Endothelial cell (in vitro differentiated cells): ENCODE measurements at regions not wholly inside any gene's neighbourhood (a gene's known extent, or its start where the extent isn't known, plus 50 kb on each side); places are given as distances from the start of the nearest gene placed in this dataset.

Experiments used
- DNase-seq: peaks from one replicate; pipeline ENCODE4 v3.0.0; 2021; ENCODE audit warnings: low spot score
- H3K27ac Mint-ChIP-seq: one replicate; pipeline ENCODE4 v1.8.0; 2021; ENCODE audit warnings: mixed read lengths, inconsistent platforms; ENCODE audit not compliant: unreplicated experiment
- H3K27me3 Mint-ChIP-seq: one replicate; pipeline ENCODE4 v1.8.0; 2021; ENCODE audit warnings: mild to moderate bottlenecking, moderate library complexity, mixed read lengths, inconsistent platforms; ENCODE audit not compliant: unreplicated experiment
- H3K36me3 Mint-ChIP-seq: one replicate; pipeline ENCODE4 v1.8.0; 2021; ENCODE audit warnings: mild to moderate bottlenecking, low read depth, mixed read lengths, inconsistent platforms; ENCODE audit not compliant: unreplicated experiment
- H3K4me1 Mint-ChIP-seq: one replicate; pipeline ENCODE4 v1.8.0; 2021; ENCODE audit warnings: mild to moderate bottlenecking, mixed read lengths, inconsistent platforms; ENCODE audit not compliant: unreplicated experiment
- H3K4me3 Mint-ChIP-seq: one replicate; pipeline ENCODE4 v1.8.0; 2021; ENCODE audit warnings: mild to moderate bottlenecking, mixed read lengths, inconsistent platforms; ENCODE audit not compliant: unreplicated experiment
- H3K9me3 Mint-ChIP-seq: one replicate; pipeline ENCODE4 v1.8.0; 2021; ENCODE audit warnings: mixed read lengths, inconsistent platforms; ENCODE audit not compliant: unreplicated experiment
- TF ChIP-seq, protein P1 (sequence below): fragments of 200-600 bp; sonication (generic); IDR thresholded peaks from one replicate; pipeline ENCODE4 v1.5.0; 2021; ENCODE audit warnings: antibody characterized with exemption; ENCODE audit not compliant: unreplicated experiment

DNA sequence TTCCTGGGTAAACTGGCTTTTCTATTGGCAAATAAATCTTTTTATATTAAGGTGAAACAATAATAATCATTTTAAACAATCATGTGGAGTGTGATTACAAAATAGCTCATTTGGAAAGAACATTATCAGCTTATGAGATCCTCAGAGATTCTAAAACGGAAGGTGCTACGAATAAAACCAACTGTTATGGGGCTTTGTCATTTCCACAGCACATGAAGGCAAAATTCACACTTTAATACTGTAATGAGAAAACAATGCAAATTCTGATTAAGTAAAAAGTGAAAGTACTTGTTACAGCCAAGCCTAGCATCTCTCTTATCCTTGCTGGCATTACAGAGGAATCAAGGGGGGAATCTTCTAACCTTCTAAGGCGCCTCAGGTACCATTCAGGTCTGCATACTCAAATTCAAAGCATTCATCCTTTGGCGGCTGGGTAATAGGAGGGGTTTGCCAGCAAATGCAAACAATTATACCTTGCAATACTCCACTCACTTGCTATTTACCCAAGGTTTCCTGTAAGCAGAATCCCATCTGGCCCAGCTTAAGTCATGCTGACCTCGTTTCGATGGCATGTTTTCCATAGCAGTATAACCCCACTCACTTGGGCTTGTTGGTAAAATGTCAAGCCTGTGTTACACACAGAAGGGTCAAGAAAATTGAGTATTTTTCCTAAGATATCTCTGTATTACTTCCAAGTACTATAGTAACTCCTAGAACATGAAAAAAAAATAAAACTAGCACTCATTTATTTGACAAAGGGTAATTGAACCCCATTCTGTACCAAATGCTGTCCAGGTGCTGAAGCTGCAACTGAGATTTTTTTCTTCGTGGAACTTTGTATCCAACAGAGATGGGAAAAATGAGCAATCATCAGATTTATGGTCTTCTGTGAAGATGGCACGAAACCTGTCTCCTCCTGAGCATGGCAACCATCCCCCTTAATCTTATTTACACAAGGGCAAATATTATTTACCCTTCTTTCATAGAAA is 183.7 kb upstream of the LMCD1 start:
- H3K4me1 Mint-ChIP-seq = peaks cover 29% of the 10 kb centered on the region
- peaks cover 2% of the 10 kb centered on the region for H3K27me3 Mint-ChIP-seq
- TF ChIP-seq, protein P1, sequence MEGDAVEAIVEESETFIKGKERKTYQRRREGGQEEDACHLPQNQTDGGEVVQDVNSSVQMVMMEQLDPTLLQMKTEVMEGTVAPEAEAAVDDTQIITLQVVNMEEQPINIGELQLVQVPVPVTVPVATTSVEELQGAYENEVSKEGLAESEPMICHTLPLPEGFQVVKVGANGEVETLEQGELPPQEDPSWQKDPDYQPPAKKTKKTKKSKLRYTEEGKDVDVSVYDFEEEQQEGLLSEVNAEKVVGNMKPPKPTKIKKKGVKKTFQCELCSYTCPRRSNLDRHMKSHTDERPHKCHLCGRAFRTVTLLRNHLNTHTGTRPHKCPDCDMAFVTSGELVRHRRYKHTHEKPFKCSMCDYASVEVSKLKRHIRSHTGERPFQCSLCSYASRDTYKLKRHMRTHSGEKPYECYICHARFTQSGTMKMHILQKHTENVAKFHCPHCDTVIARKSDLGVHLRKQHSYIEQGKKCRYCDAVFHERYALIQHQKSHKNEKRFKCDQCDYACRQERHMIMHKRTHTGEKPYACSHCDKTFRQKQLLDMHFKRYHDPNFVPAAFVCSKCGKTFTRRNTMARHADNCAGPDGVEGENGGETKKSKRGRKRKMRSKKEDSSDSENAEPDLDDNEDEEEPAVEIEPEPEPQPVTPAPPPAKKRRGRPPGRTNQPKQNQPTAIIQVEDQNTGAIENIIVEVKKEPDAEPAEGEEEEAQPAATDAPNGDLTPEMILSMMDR = no peak
- H3K9me3 Mint-ChIP-seq = no peaks in the 10 kb centered on the region
- no peaks in the 10 kb centered on the region for H3K36me3 Mint-ChIP-seq
- no peak overlapping the region for H3K27ac Mint-ChIP-seq
- no peak for DNase-seq
- no peak overlapping the region for H3K4me3 Mint-ChIP-seq

- no peak for DNase-seq
- Mint-ChIP-seq H3K4me1 (peaks cover 7% of the 10 kb centered on the region), H3K9me3 (no peaks in the 10 kb centered on the region), H3K4me3 (no peak overlapping the region), H3K36me3 (no peaks in the 10 kb centered on the region), H3K27ac (no peak overlapping the region), H3K27me3 (no peaks in the 10 kb centered on the region)
- TF ChIP-seq, protein P1 = no peak
Measured at GRCh38 chr3:8319935-8320634, 181.5 kb upstream of the LMCD1 start.

DNA sequence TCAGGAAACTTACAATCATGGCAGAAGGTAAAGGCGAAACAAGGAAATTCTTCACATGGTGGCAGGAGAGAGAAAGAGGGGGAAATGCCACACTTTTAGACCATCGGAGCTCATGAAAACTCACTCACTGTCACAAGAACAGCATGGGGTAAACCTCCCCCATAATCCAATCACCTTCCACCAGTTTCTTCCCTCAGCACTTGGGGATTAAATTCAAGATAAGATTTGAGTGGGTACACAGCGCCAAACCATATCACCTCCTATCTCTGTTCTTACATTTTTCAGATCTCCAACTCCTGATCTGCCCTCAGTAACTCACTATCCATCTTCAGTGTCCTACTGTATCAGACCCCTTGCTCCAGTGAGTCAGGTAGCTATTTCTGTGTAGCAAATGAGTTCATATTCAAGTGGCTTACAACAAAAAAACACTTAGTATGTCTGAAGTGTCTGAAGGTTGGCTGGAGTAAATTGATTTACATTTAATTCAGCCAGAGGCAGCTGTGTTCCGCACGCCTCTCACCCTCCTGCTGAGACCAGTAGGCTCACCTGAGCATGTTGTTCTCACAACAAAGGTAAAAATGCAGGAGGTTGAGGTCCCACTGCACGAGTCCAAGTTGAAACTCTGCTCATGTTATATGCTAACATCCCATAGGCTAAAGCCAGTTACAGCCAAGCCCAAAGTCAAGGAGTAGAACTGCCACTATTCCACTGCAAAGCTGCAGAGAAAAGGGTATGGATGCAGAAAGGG is 180.7 kb upstream of the LMCD1 start:
- no peaks in the 10 kb centered on the region for H3K9me3 Mint-ChIP-seq
- DNase-seq = no peak
- TF ChIP-seq, protein P1 = no peak
- H3K4me3 Mint-ChIP-seq = no peak overlapping the region
- H3K27me3 Mint-ChIP-seq = no peaks in the 10 kb centered on the region
- no peak overlapping the region for H3K27ac Mint-ChIP-seq
- no peaks in the 10 kb centered on the region for H3K36me3 Mint-ChIP-seq
- peaks cover 2% of the 10 kb centered on the region for H3K4me1 Mint-ChIP-seq

GRCh38 chr3:8324747-8325146 is 176.9 kb upstream of the LMCD1 start:
- Mint-ChIP-seq H3K4me3 (no peak overlapping the region), H3K36me3 (no peaks in the 10 kb centered on the region), H3K27ac (no peak overlapping the region), H3K9me3 (no peaks in the 10 kb centered on the region), H3K27me3 (no peaks in the 10 kb centered on the region), H3K4me1 (no peaks in the 10 kb centered on the region)
- DNase-seq = peak; percentile 52
- TF ChIP-seq, protein P1 = no peak
